ENCODE measurements at regions not wholly inside any gene's neighbourhood (a gene's known extent, or its start where the extent isn't known, plus 50 kb on each side); places are given as distances from the start of the nearest gene placed in this dataset.

- Mint-ChIP-seq H3K4me3 (no peak overlapping the region), H3K9me3 (ENCODE audit: insufficient read depth) (no peaks in the 10 kb centered on the region), H3K27me3 (peaks cover 4% of the 10 kb centered on the region), H3K27ac (no peak overlapping the region), H3K4me1 (no peaks in the 10 kb centered on the region)
- 93% methylated on average over 4 of the region's 6 CpGs for WGBS (ENCODE audit: insufficient coverage)
- ChIA-PET POLR2A (no interaction called here), CTCF (no interaction called here)
- Histone ChIP-seq H3K9ac (ENCODE audit: low read length) (no peak overlapping the region), H4K20me1 (ENCODE audit: control insufficient read depth, insufficient read depth, low read length, poor library complexity, severe bottlenecking) (no peaks in the 10 kb centered on the region), H3K4me2 (replicated peaks; ENCODE audit: low read depth, low read length, poor library complexity, severe bottlenecking) (no peak overlapping the region), H3K4me1 (ENCODE audit: control insufficient read depth in 2 of 2, insufficient read depth in 2 of 2, low read length in 2 of 2) (no peaks in the 10 kb centered on the region), H3K27ac (ENCODE audit: low read length in 2 of 2) (no peak overlapping the region), H3K4me3 (ENCODE audit: control extremely low read depth in 1 of 5, extremely low read depth in 1 of 5, insufficient read depth in 1 of 5, low read depth in 2 of 5, low read length in 4 of 5) (no peak overlapping the region), H3K27me3 (replicated peaks in 1 of 4; ENCODE audit: control extremely low read depth in 1 of 4, control insufficient read depth in 3 of 4, insufficient read depth in 4 of 4, low read length in 3 of 4) (no peaks in the 10 kb centered on the region), H2AFZ (ENCODE audit: insufficient read depth, low read depth, low read length, poor library complexity, severe bottlenecking) (no peak overlapping the region), H3K79me2 (ENCODE audit: control insufficient read depth, insufficient read depth, low read length) (no peaks in the 10 kb centered on the region), H3K36me3 (replicated peaks in 1 of 2; ENCODE audit: control extremely low read depth in 1 of 2, control insufficient read depth in 1 of 2, extremely low read depth in 1 of 2, insufficient read depth in 2 of 2, low read length in 1 of 2) (no peaks in the 10 kb centered on the region), H3K9me3 (ENCODE audit: control extremely low read depth in 1 of 3, control insufficient read depth in 2 of 3, insufficient read depth in 1 of 3, low read length in 2 of 3) (no peaks in the 10 kb centered on the region)
- intact Hi-C loops (cut with micrococcal nuclease), result no loop called here
- DNase-seq, result no peak
- TF ChIP-seq EZH2 (IDR thresholded peaks at IDR 0.05; ENCODE audit: borderline replicate concordance, insufficient read depth, low read depth, low read length, poor library complexity, severe bottlenecking) (no peak), CTCF (IDR thresholded peaks at IDR 0.05) (no peak)
- no peak for ATAC-seq (ENCODE audit: low read depth)
Measured at GRCh38 chr1:192726820-192727504, 81.9 kb upstream of the RGS2 start.

GRCh38 chr1:192729500-192729899 lies 79.3 kb upstream of the RGS2 start:
- no peak overlapping the region for H3K9ac ChIP-seq (ENCODE audit: low read length)
- no peak overlapping the region for H3K27ac ChIP-seq (ENCODE audit: low read length in 2 of 2)
- Mint-ChIP-seq H3K9me3 (ENCODE audit: insufficient read depth) (no peaks in the 10 kb centered on the region), H3K27ac (no peak overlapping the region), H3K27me3 (peaks cover 4% of the 10 kb centered on the region), H3K4me1 (no peaks in the 10 kb centered on the region), H3K4me3 (no peak overlapping the region)
- POLR2A ChIA-PET, result no interaction called here
- CTCF ChIA-PET, result interaction anchor here (0.8 kb wide), 1 partner anchor 118 kb away, joined by 3 read pairs; no protein-coding TSS in a partner anchor
- no peak overlapping the region for H2AFZ ChIP-seq (ENCODE audit: insufficient read depth, low read depth, low read length, poor library complexity, severe bottlenecking)
- TF ChIP-seq EZH2 (IDR thresholded peaks at IDR 0.05; ENCODE audit: borderline replicate concordance, insufficient read depth, low read depth, low read length, poor library complexity, severe bottlenecking) (no peak), CTCF (IDR thresholded peaks at IDR 0.05) (no peak)
- H3K79me2 ChIP-seq (ENCODE audit: control insufficient read depth, insufficient read depth, low read length), result no peaks in the 10 kb centered on the region
- no peak overlapping the region for H3K4me2 ChIP-seq (replicated peaks; ENCODE audit: low read depth, low read length, poor library complexity, severe bottlenecking)
- H3K36me3 ChIP-seq (replicated peaks in 1 of 2; ENCODE audit: control extremely low read depth in 1 of 2, control insufficient read depth in 1 of 2, extremely low read depth in 1 of 2, insufficient read depth in 2 of 2, low read length in 1 of 2), result no peaks in the 10 kb centered on the region
- no peaks in the 10 kb centered on the region for H3K27me3 ChIP-seq (replicated peaks in 1 of 4; ENCODE audit: control extremely low read depth in 1 of 4, control insufficient read depth in 3 of 4, insufficient read depth in 4 of 4, low read length in 3 of 4)
- H4K20me1 ChIP-seq (ENCODE audit: control insufficient read depth, insufficient read depth, low read length, poor library complexity, severe bottlenecking), result no peaks in the 10 kb centered on the region
- ATAC-seq (ENCODE audit: low read depth) (no peak), DNase-seq (no peak)
- intact Hi-C loops (cut with micrococcal nuclease), result no loop called here
- no peaks in the 10 kb centered on the region for H3K4me1 ChIP-seq (ENCODE audit: control insufficient read depth in 2 of 2, insufficient read depth in 2 of 2, low read length in 2 of 2)
- no peak overlapping the region for H3K4me3 ChIP-seq (ENCODE audit: control extremely low read depth in 1 of 5, extremely low read depth in 1 of 5, insufficient read depth in 1 of 5, low read depth in 2 of 5, low read length in 4 of 5)
- H3K9me3 ChIP-seq (ENCODE audit: control extremely low read depth in 1 of 3, control insufficient read depth in 2 of 3, insufficient read depth in 1 of 3, low read length in 2 of 3), result no peaks in the 10 kb centered on the region
